ENCODE measurements at regions not wholly inside any gene's neighbourhood (a gene's known extent, or its start where the extent isn't known, plus 50 kb on each side); places are given as distances from the start of the nearest gene placed in this dataset.
"Not testable (repeated sequence)": the region's sequence is repeated elsewhere in the genome, so short reads cannot be mapped to it uniquely, and the experiment has no call there.

DNA sequence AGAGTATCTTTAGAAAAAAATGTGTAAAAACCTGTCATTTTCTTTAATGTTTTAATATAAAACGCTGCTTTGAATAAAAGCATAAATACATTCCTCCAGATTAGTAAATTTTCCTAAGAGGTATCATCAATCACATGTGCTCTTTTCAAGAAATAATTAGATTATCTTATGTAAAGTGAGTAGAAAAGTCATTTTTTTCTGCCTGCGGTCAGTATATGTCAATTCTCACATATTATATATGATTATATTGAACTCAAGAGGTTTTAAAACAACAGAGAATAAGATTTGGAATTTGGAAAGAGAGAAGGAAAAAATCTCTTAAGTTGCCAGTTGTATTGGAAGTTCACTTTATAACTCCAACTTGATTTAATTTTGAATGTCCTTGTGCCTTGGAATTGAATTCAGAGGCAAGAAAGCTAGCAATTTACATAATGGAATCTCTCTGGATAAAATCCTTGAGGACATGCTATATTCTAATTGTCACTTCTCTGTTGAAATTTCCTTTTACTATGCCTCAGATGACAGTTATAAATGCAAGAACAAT lies 740.1 kb upstream of the SPRY2 start:
- no peak for DNase-seq

DNA sequence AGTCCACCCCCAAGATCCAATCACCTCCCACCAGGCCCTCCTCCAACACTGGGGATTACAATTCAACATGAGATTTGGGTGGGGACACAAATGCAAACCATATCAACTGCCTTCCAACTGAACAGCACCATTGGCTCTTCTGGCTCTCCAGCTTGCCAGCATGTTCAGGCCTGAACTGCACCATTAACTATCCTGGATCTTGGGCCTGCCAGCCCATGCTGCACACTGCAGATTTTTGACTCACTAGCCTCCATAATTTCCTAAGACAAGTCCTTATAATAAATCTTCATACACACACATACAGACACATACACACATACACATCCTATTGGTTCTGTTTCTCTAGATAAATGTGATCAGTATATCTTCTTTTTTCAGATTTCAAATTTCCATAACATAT lies 737.1 kb upstream of the SPRY2 start:
- no peak for DNase-seq

DNA sequence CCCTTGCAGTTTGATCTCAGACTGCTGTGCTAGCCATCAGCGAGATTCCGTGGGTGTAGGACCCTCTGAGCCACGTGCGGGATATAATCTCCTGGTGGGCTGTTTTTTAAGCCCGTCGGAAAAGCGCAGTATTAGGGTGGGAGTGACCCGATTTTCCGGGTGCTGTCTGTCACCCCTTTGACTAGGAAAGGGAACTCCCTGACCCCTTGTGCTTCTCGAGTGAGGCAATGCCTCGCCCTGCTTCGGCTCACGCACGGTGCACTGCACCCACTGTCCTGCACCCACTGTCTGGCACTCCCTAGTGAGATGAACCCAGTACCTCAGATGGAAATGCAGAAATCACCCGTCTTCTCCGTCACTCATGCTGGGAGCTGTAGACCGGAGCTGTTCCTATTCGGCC lies 728.9 kb upstream of the SPRY2 start:
- not testable (repeated sequence) for DNase-seq

DNA sequence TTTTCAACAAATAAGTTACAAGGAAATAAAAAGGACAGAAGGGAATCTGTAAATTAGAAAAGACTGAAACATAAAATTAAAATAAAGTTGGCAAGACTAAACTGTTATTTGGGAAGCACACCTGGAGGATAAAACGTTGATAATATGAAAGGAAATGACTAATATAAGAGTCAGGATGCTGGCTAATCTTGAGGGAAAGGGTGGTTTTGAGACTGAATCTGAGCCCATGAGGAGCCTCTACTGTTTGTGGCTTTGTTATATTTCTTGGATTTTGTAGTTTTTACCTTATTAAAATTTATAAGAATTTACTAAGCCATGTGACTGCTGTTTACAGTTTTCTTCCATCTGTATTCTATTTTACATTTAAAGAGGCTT lies 718.0 kb upstream of the SPRY2 start:
- DNase-seq: peak; percentile 53

DNA sequence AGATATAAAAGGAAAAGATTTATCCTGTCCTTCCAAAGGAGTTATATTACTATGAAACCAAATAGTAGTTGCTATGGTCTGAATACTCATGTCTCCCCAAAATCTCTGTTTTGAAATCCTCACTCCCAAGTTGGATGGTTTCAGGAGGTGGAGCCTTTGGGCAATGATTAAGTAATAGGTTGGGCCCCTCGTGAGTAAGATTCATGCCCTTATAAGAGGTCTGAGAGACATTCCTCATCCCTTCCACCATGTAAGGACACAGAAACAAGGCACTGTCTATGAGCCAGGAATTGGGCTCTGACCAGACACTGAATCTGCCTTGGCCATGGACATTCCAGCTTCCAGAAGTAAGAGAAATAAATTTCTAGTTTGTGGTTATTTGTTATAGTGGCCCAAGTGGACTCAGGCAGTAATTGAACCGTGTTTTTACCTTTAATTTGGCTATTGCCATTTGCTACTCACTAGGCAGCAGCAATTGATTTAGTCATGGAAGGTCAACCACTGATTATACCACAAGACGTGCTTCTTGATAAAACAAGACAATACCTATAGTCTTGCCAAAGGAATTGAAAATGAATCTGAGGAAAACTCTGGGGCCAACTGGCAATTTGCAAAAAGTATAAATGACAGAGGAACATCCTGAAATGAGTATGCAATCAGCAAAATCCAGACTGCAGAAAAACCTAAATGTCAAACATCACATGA lies 717.4 kb upstream of the SPRY2 start:
- peak; percentile 32 for DNase-seq

DNA sequence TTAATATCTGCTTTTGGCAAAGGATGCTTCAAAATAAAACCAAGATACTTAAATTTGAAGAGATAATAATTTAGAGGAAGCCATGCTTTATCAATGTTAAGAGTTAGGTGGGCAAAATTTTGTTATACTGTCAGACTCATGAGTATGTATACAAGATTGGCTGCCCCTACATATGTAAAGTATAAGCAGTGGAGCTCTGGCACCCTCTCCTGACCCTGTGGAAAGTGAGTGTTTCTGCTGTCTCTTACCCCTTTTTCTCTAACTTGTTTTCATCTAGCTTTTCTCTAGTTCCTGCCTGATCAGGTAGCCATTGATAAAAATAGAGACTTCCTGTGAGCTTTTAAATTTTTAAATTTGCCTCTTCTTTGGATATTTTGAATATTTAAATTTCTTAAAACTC lies 710.9 kb upstream of the SPRY2 start:
- peak; percentile 20 for DNase-seq

GRCh38 chr13:81048026-81048461 lies 707.1 kb upstream of the SPRY2 start:
- DNase-seq: peak; percentile 1

- no peak for DNase-seq
These were observed 700.8 kb upstream of the SPRY2 start for GRCh38 chr13:81041761-81042160.

GRCh38 chr13:81031996-81032395 lies 691.1 kb upstream of the SPRY2 start:
- no peak for DNase-seq

GRCh38 chr13:81025091-81025490 lies 684.2 kb upstream of the SPRY2 start:
- DNase-seq: no peak

DNA sequence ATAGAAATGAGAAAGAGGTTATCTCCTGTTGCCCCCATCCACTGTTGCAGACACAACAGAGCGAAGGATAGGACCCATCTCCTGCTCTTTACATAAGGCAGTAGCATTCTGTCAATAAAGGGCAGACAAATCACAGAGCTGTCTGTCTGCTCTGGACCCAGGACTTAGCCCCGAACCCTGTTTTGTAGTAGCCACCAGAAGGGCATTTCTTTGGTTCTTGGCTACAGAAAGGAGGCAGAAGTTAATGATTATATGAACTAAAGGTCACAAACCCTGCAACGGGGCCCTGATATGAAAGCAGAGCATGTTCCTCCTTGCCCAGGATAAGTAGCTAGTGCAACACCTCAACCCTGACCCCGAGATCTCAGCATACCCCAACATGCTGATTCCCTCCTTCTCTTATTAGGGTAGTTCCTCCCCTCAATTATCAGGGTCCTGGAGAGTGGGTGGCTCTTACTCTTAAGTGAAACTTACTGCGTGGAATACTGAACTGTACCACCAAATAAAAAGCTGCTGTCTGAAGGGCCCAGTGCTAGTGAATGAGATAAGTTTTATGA lies 680.4 kb upstream of the SPRY2 start:
- no peak for DNase-seq

GRCh38 chr13:81020010-81020409 lies 679.1 kb upstream of the SPRY2 start:
- DNase-seq: no peak

DNA sequence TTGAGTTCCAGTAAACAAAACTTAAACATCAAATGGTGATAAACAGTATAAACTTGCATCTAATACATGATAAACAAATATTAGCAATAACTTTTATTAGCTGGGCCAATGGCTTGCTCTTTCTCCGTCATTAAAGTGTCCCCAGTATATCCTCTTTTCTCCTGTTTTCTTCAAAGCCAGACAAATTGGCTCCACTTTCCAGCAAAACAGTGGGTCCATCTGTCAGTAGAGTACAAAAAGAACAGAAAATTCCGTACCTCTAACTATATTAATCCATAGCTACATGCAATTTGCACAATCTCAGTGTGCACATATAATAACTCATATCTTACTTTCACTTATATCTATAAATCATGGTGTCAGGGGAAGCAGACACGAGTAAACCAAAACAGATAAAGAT lies 678.0 kb upstream of the SPRY2 start:
- no peak for DNase-seq

- DNase-seq: peak; percentile 71
These were observed 676.7 kb upstream of the SPRY2 start for GRCh38 chr13:81017513-81018152.

GRCh38 chr13:81012031-81012430 lies 671.1 kb upstream of the SPRY2 start:
- DNase-seq: no peak

- DNase-seq: peak; percentile 48
These were observed 661.0 kb upstream of the SPRY2 start for GRCh38 chr13:81001828-81002385.

- DNase-seq: not testable (repeated sequence)
These were observed 657.7 kb upstream of the SPRY2 start for GRCh38 chr13:80998603-80999002.

DNA sequence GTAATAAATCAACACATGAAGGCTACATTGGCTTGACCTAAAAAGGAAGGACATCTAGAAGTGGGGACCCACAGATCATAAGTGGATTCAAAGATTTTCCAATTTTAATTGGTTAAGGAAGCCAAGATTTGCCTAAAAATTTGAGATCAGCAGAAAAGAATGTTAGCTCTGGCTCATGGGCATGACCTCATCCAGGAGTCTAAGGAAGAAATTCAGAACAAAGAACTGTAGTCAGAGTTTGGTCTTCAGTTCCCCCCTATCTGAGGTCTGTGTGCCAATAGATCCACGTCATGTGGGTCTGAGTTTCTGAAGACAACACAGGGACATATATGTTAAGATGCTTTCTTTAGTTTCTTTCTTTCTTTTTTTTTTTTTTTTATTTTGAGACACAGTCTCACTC lies 648.8 kb upstream of the SPRY2 start:
- DNase-seq: no peak

DNA sequence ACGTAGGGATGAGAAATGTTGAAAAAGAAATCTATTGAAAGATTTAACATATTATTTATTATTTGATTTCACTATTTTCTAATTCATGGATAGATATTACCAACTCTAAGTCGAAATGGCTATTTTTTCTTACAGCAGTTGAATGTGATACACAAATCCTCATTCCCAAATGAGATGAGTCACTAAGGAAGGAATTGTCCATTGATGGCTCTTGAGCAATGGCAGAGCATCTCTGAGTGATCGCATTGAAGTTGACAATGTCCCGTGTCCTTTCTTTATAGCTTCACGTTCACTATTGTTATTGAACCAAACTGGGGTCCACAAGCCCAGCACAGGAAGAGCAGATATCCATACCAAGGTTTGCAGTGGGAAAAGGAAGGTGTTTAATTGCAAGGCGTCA lies 648.3 kb upstream of the SPRY2 start:
- DNase-seq: peak; percentile 49

DNA sequence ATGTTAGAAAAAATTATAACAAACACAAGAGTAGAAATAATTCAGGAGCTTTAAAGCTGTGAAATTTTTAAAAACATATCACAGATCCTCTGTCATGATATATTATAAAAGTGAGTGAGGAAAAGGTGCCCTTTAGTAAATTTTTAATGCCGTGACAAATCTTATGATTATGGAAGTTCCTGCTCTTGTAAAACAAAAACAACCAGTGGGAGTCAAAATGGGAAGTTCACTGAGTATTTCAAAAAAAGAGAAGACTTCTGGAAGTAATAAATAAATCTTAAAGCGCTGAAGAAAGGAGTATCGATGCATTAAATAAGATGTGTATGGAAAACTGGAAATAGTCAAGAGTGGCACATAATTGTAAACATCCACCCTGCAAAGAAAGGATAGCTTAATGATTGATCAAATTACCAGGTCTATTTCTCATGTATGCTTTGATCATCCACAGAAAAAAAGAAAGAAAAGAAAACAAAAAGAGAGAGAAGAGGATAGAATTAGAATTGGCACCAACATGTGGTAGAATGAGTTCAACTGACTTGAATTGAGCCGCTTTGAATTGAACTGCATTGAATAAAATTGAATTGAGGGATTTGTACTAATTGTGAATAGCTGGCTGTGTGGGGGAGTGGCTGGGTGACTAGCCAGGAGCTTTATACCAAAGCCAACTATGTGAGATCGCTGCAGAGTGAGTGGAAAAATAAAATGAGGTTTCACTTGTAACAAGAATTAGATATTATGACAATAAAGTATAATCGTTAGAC lies 647.6 kb upstream of the SPRY2 start:
- DNase-seq: no peak

GRCh38 chr13:80979035-80979641 lies 638.2 kb upstream of the SPRY2 start:
- DNase-seq: peak; percentile 72

DNA sequence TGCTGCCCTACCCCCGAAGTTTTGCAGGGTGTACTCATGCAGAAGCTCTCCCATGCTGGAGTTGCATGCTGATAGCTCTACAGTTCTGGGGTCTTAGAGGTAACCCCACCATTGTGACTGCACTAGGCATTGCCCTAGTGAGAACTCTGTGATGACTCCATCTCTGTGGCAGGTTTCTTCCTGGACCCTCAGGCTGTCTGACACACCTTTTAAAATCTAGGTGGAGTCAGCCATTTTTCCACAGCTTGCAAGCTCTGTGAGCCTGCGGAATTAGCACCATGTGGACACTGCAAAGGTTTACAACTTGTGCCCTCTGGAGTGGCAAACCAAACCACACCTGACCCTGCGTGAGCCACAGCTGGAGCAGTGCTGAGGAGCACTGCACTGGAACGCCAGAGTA lies 636.2 kb upstream of the SPRY2 start:
- DNase-seq: no peak

DNA sequence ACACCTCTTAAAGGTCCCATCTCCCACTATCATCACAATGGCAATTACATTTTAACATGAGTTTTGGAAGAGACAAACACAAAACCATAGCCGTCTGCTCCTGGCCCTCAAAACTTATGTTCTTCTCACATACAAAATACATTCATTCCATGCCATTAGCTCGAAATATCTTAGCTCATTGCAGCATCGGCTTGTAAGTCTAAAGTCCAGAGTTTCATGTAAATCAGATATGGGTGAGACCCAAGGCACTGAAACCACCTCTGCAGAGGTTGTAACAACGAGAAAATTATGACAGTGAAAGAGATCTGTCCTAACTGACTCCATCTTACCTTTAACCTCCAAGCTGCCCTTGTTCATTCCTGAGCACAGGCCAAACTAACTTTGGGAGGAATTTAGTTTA lies 635.0 kb upstream of the SPRY2 start:
- no peak for DNase-seq

All from HCEC 1CT (cell line).